HG02610 (cell line): ENCODE measurements at regions not wholly inside any gene's neighbourhood (a gene's known extent, or its start where the extent isn't known, plus 50 kb on each side); places are given as distances from the start of the nearest gene placed in this dataset.
"Not testable (repeated sequence)": the region's sequence is repeated elsewhere in the genome, so short reads cannot be mapped to it uniquely, and the experiment has no call there.

ENCODE experiments used
- ATAC-seq: cut with Tn5 transposase; IDR thresholded peaks from one replicate; pipeline ENCODE4 v1.9.1; 2021; ENCODE audit warnings: mild to moderate bottlenecking, moderate library complexity; ENCODE audit not compliant: unreplicated experiment

- ATAC-seq, result no peak
Measured at GRCh38 chr2:237194906-237195305, 109.2 kb downstream of the COPS8 start.

GRCh38 chr2:237195396-237196120, 109.9 kb downstream of the COPS8 start:
- no peak for ATAC-seq

GRCh38 chr2:237196409-237196808, 110.7 kb downstream of the COPS8 start:
- ATAC-seq, result no peak

GRCh38 chr2:237196866-237197618, 111.4 kb downstream of the COPS8 start:
- ATAC-seq, result no peak

- ATAC-seq, result no peak
Measured at GRCh38 chr2:237198164-237198855, 112.6 kb downstream of the COPS8 start.

- ATAC-seq, result no peak
Measured at GRCh38 chr2:237199082-237199481, 113.4 kb downstream of the COPS8 start.

- ATAC-seq, result no peak
Measured at GRCh38 chr2:237199577-237199976, 113.9 kb downstream of the COPS8 start.

- ATAC-seq, result no peak
Measured at GRCh38 chr2:237200462-237200861, 114.8 kb downstream of the COPS8 start.

- ATAC-seq, result peak; percentile 61
Measured at GRCh38 chr2:237201461-237202287, 116.0 kb downstream of the COPS8 start.

GRCh38 chr2:237202288-237203030, 116.8 kb downstream of the COPS8 start:
- no peak for ATAC-seq

- ATAC-seq, result no peak
Measured at GRCh38 chr2:237205043-237205541, 119.4 kb downstream of the COPS8 start.

GRCh38 chr2:237205561-237205971, 119.9 kb downstream of the COPS8 start:
- no peak for ATAC-seq

GRCh38 chr2:237207646-237208045, 122.0 kb downstream of the COPS8 start:
- no peak for ATAC-seq

GRCh38 chr2:237208373-237209260, 122.9 kb downstream of the COPS8 start:
- no peak for ATAC-seq

- no peak for ATAC-seq
Measured at GRCh38 chr2:237209885-237210284, 124.2 kb downstream of the COPS8 start.

- ATAC-seq, result no peak
Measured at GRCh38 chr2:237210297-237210696, 124.6 kb downstream of the COPS8 start.

- ATAC-seq, result no peak
Measured at GRCh38 chr2:237210763-237211162, 125.1 kb downstream of the COPS8 start.

- not testable (repeated sequence) for ATAC-seq
Measured at GRCh38 chr2:237212356-237213279, 126.9 kb downstream of the COPS8 start.
